Peyer's patch (tissue), 4 donors: ENCODE measurements at regions not wholly inside any gene's neighbourhood (a gene's known extent, or its start where the extent isn't known, plus 50 kb on each side); places are given as distances from the start of the nearest gene placed in this dataset.

Experiments
- DNase-seq, 3 donors: peaks; one replicate each; pipeline ENCODE4 v3.0.0-alpha.2; 2017 to 2019
- H3K27ac ChIP-seq, 4 donors: fragments of 200-600 bp; sonication (generic); one replicate each; pipeline ENCODE4 v1.5.1; 2016 to 2019
- H3K27me3 ChIP-seq, 2 donors: fragments of 200-600 bp; sonication (generic); one replicate each; pipeline ENCODE4 v1.5.1; 2019
- H3K36me3 ChIP-seq, 3 donors: fragments of 200-600 bp; sonication (generic); one replicate each; pipeline ENCODE4 v1.5.1; 2016 to 2019
- H3K4me1 ChIP-seq, 4 donors: fragments of 200-600 bp; sonication (generic); one replicate each; pipeline ENCODE4 v1.5.1; 2016 to 2019
- H3K4me3 ChIP-seq, 4 donors: fragments of 200-600 bp; sonication (generic); 1 replicate in 3 of 4; 2 replicates in 1 of 4; pipeline ENCODE4 v1.5.1; 2016 to 2019; ENCODE audit warnings: mild to moderate bottlenecking in 1 of 4
- H3K9me3 ChIP-seq, 4 donors: fragments of 200-600 bp; sonication (generic); one replicate each; pipeline ENCODE4 v1.5.1; 2016 to 2019; ENCODE audit warnings: mild to moderate bottlenecking in 1 of 4
- POLR2A ChIP-seq, 2 donors: fragments of 450-650 bp; IDR thresholded peaks; one replicate each; pipeline ENCODE4 v1.5.1; 2017; ENCODE audit warnings: antibody characterized with exemption in 2 of 2, mild to moderate bottlenecking in 2 of 2, moderate library complexity in 2 of 2
- TF ChIP-seq, protein P1 (sequence below), 6 experiments: fragments of 450-650 bp in 4 of 6; fragments of 200-600 bp in 2 of 6; sonication (generic) in 1 of 6; IDR thresholded peaks; one replicate each; pipeline ENCODE4 v1.5.1; 2017 to 2019; ENCODE audit warnings: antibody characterized with exemption in 6 of 6, mild to moderate bottlenecking in 3 of 6, moderate library complexity in 1 of 6

DNA sequence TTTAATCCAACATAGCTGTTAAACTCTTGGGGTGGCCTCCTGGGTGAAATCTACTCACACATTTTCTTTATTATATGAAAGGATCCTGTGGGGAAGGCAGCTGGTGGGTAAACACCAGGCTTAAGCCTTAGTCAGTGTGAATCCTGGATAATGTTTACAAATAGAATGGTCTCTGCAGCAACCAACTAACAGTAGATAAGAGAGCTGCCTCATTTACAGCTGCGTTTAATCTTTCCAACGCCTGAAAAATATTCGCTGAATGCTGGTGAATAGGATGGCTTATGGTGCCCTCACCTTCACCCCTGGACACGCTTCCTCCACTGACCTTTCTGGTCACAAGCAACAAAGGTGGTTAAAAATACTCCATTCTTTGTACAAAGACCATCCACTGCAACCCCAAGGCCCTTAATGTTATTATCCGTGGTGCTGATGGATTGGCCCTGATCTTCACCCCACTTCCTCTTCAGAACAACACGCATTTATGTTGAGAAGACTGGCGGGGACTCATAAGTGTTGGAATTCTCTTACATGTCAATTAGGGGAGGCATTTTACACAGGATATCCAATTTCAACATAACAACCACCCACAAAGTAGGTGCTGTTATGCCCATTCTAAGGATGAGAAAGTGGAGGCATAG, 120.0 kb upstream of the FRMD4B start:
- Histone ChIP-seq H3K4me1 (no peaks in the 10 kb centered on the region), H3K27me3 (no peaks in the 10 kb centered on the region), H3K36me3 (no peaks in the 10 kb centered on the region), H3K9me3 (no peaks in the 10 kb centered on the region), H3K4me3 (no peak overlapping the region), H3K27ac (no peak overlapping the region)
- TF ChIP-seq POLR2A (IDR thresholded peaks at IDR 0.05): no peak
- TF ChIP-seq, protein P1, sequence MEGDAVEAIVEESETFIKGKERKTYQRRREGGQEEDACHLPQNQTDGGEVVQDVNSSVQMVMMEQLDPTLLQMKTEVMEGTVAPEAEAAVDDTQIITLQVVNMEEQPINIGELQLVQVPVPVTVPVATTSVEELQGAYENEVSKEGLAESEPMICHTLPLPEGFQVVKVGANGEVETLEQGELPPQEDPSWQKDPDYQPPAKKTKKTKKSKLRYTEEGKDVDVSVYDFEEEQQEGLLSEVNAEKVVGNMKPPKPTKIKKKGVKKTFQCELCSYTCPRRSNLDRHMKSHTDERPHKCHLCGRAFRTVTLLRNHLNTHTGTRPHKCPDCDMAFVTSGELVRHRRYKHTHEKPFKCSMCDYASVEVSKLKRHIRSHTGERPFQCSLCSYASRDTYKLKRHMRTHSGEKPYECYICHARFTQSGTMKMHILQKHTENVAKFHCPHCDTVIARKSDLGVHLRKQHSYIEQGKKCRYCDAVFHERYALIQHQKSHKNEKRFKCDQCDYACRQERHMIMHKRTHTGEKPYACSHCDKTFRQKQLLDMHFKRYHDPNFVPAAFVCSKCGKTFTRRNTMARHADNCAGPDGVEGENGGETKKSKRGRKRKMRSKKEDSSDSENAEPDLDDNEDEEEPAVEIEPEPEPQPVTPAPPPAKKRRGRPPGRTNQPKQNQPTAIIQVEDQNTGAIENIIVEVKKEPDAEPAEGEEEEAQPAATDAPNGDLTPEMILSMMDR (IDR thresholded peaks at IDR 0.05): no peak
- no peak for DNase-seq

DNA sequence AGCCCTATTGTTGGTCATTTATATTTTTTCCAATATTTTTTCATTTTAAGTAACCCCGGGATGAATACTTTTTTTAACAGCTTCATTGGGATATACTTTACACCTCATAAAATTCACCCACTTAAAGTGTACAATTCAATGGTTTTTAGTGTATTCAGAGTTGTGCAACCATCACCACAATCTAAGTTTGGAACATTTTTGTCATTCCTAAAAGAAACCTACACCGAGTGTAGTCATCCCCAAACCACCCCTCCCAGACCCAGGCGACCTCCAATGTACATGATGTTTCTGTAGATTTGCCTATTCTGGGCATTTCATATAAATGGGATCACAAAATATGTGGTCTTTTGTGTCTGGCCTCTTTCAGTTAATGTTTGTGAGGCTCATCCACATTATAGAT, 118.3 kb upstream of the FRMD4B start:
- no peaks in the 10 kb centered on the region for H3K9me3 ChIP-seq
- H3K36me3 ChIP-seq: no peaks in the 10 kb centered on the region
- no peaks in the 10 kb centered on the region for H3K27me3 ChIP-seq
- no peak overlapping the region for H3K4me3 ChIP-seq
- no peak overlapping the region for H3K27ac ChIP-seq
- no peak for TF ChIP-seq POLR2A (IDR thresholded peaks at IDR 0.05)
- TF ChIP-seq, protein P1 (IDR thresholded peaks at IDR 0.05): no peak
- H3K4me1 ChIP-seq: no peaks in the 10 kb centered on the region
- DNase-seq: no peak

DNA sequence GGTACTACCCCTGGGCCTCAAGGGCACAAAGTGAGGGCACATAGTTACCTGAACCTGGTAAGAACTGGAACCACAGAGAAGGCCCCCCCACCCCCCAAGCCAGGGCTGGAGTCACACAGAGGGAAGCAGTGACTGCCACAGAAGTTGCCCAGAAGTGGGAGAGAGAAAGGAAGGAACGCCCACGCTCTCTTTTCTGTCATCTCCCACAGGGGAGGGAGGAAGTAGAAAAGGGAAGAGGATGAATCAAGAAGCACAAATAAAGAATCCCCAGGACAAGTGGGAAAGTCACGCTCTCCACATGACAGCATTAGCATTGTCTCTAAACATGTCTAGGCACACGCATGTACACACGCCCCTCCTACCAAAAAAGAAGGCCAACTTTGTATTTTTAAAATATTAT, 114.7 kb upstream of the FRMD4B start:
- H3K36me3 ChIP-seq: no peaks in the 10 kb centered on the region
- H3K27ac ChIP-seq: peak overlapping the region in 1 of 4 donors; percentile 19
- DNase-seq: no peak

DNA sequence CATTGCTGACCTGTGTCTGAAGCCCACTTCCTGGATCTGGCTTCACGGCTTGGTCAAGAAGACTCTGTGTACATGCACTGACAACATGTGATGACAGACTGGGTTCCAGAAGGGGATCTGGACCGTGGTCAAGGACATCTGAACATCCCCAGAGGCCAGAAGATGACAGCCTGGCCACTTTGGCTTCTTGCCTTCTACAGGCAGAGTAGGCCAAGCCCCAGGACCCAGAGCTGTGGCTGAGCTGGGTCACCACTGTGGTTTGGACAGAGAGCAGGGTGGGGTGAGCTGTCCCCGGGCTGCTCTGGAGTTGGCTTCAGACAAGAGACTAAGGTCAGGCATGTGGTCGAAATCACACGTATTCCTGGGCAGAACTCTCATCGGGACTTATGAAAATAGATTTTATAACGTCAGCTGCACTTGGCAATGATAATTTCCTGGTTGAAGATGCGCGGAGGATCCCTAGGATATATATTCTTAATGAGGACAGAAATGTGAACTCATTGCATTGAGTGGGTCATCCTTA, 114.1 kb upstream of the FRMD4B start:
- peak in 1 of 3 donors; percentile 48 for DNase-seq
- H3K9me3 ChIP-seq: no peaks in the 10 kb centered on the region
- H3K4me1 ChIP-seq: no peaks in the 10 kb centered on the region
- no peaks in the 10 kb centered on the region for H3K27me3 ChIP-seq
- TF ChIP-seq, protein P1 (IDR thresholded peaks at IDR 0.05): no peak
- no peak for TF ChIP-seq POLR2A (IDR thresholded peaks at IDR 0.05)
- H3K4me3 ChIP-seq: no peak overlapping the region
- H3K36me3 ChIP-seq: no peaks in the 10 kb centered on the region
- H3K27ac ChIP-seq: peak overlapping the region in 1 of 4 donors; percentile 19

More for the DNA sequence above, 114.7 kb upstream of the FRMD4B start:
- no peaks in the 10 kb centered on the region for H3K9me3 ChIP-seq
- no peaks in the 10 kb centered on the region for H3K4me1 ChIP-seq
- TF ChIP-seq, protein P1 (IDR thresholded peaks at IDR 0.05): no peak
- no peak for TF ChIP-seq POLR2A (IDR thresholded peaks at IDR 0.05)
- H3K27me3 ChIP-seq: no peaks in the 10 kb centered on the region
- H3K4me3 ChIP-seq: no peak overlapping the region

DNA sequence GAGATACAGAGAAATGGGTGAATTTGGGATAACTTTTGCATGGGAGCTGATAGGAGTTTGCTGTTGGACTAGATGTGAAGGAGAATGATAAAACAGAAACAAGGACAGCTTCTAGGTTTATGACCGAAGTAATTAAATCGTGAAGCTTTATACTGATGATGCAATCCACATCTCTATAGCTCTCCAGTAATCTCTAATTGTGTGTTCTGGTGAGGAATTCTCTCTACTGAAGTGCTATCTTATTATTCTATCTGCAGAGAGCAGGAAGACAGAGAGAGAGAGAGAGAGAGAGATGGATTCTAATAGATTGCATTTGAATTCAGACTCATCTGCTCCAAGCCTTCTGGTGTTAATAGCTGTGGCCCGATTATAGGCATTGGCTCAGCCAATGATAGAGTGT, 113.5 kb upstream of the FRMD4B start:
- DNase-seq: no peak
- no peak overlapping the region for H3K4me3 ChIP-seq
- H3K27ac ChIP-seq: no peak overlapping the region
- no peaks in the 10 kb centered on the region for H3K27me3 ChIP-seq
- no peaks in the 10 kb centered on the region for H3K36me3 ChIP-seq
- H3K9me3 ChIP-seq: no peaks in the 10 kb centered on the region
- no peaks in the 10 kb centered on the region for H3K4me1 ChIP-seq
- TF ChIP-seq, protein P1 (IDR thresholded peaks at IDR 0.05): no peak
- no peak for TF ChIP-seq POLR2A (IDR thresholded peaks at IDR 0.05)
